Mesendoderm (in vitro differentiated cells): ENCODE measurements at regions not wholly inside any gene's neighbourhood (a gene's known extent, or its start where the extent isn't known, plus 50 kb on each side); places are given as distances from the start of the nearest gene placed in this dataset.

ENCODE experiments used
- DNase-seq: peaks from one replicate; pipeline ENCODE4 v3.0.0; 2013
- H2AK5ac ChIP-seq: 2 replicates; pipeline ENCODE4 v1.6.1; 2013; ENCODE audit warnings: low read length, inconsistent platforms
- H2BK120ac ChIP-seq: 2 replicates; pipeline ENCODE4 v1.6.1; 2013; ENCODE audit warnings: low read depth, mild to moderate bottlenecking, low read length, moderate library complexity, mixed read lengths
- H2BK15ac ChIP-seq: replicated peaks from 2 replicates; pipeline ENCODE4 v1.6.1; 2013; ENCODE audit warnings: low read depth, mild to moderate bottlenecking, moderate library complexity
- H2BK5ac ChIP-seq: 2 replicates; pipeline ENCODE4 v1.6.1; 2013; ENCODE audit warnings: low read length, inconsistent platforms
- H3K18ac ChIP-seq: 2 replicates; pipeline ENCODE4 v1.6.1; 2013; ENCODE audit warnings: mild to moderate bottlenecking, low read length, mixed read lengths
- H3K23ac ChIP-seq: one replicate; pipeline ENCODE4 v1.6.1; 2013; ENCODE audit warnings: low read length
- H3K27ac ChIP-seq: 2 replicates; pipeline ENCODE4 v1.5.1; 2013; ENCODE audit warnings: low read depth, mild to moderate bottlenecking, inconsistent platforms, low read length, moderate library complexity
- H3K27me3 ChIP-seq: 2 replicates; pipeline ENCODE4 v1.6.1; 2013; ENCODE audit warnings: low read length, control low read depth, mild to moderate bottlenecking, inconsistent platforms; ENCODE audit not compliant: insufficient read depth, poor library complexity
- H3K36me3 ChIP-seq: 2 replicates; pipeline ENCODE4 v1.6.1; 2013; ENCODE audit warnings: low read length, inconsistent platforms; ENCODE audit not compliant: control insufficient read depth, insufficient read depth
- H3K4ac ChIP-seq: one replicate; pipeline ENCODE4 v1.6.1; 2013; ENCODE audit warnings: low read depth, mild to moderate bottlenecking, low read length, moderate library complexity
- H3K4me1 ChIP-seq: 2 replicates; pipeline ENCODE4 v1.6.1; 2013; ENCODE audit warnings: low read depth, low read length, inconsistent platforms; ENCODE audit not compliant: control insufficient read depth
- H3K4me2 ChIP-seq: 2 replicates; pipeline ENCODE4 v1.6.1; 2013; ENCODE audit warnings: low read length
- H3K4me3 ChIP-seq: 2 replicates; pipeline ENCODE4 v1.5.1; 2013; ENCODE audit warnings: mild to moderate bottlenecking, low read length
- H3K56ac ChIP-seq: one replicate; pipeline ENCODE4 v1.6.1; 2013; ENCODE audit warnings: low read length
- H3K79me1 ChIP-seq: 2 replicates; pipeline ENCODE4 v1.6.1; 2013; ENCODE audit warnings: low read length, inconsistent platforms
- H3K79me2 ChIP-seq: 2 replicates; pipeline ENCODE4 v1.6.1; 2013; ENCODE audit warnings: mild to moderate bottlenecking, low read length; ENCODE audit not compliant: control insufficient read depth, insufficient read depth
- H3K9ac ChIP-seq: 2 replicates; pipeline ENCODE4 v1.6.1; 2013; ENCODE audit warnings: low read length, inconsistent platforms
- H4K5ac ChIP-seq: one replicate; pipeline ENCODE4 v1.6.1; 2013; ENCODE audit warnings: low read length
- H4K8ac ChIP-seq: one replicate; pipeline ENCODE4 v1.6.1; 2013; ENCODE audit warnings: low read depth, mild to moderate bottlenecking, control low read depth, low read length, moderate library complexity
- WGBS: extraction: QIAGEN DNeasy Blood & Tissue Kit; methylation state at CpG from one replicate; pipeline ENCODE4 v1.1.7; 2013; ENCODE audit warnings: low lambda C conversion rate, missing lambda C conversion rate; ENCODE audit not compliant: insufficient coverage; ENCODE audit errors: extremely low coverage; 5-methylcytosine and 5-hydroxymethylcytosine counted together

- no peak overlapping the region for H2AK5ac ChIP-seq
- no peaks in the 10 kb centered on the region for H3K4me1 ChIP-seq
- no peaks in the 10 kb centered on the region for H3K79me2 ChIP-seq
- H4K8ac ChIP-seq, result no peak overlapping the region
- H3K4me3 ChIP-seq, result no peak overlapping the region
- no peak for DNase-seq
- H2BK5ac ChIP-seq, result no peak overlapping the region
- H3K79me1 ChIP-seq, result no peaks in the 10 kb centered on the region
- H2BK15ac ChIP-seq, result no peak overlapping the region
- no peaks in the 10 kb centered on the region for H3K36me3 ChIP-seq
- H3K27ac ChIP-seq, result no peak overlapping the region
- H3K23ac ChIP-seq, result no peak overlapping the region
- no peak overlapping the region for H3K56ac ChIP-seq
- H3K4ac ChIP-seq, result no peak overlapping the region
- no peaks in the 10 kb centered on the region for H3K27me3 ChIP-seq
- no peak overlapping the region for H4K5ac ChIP-seq
- H3K4me2 ChIP-seq, result no peak overlapping the region
- H3K18ac ChIP-seq, result no peak overlapping the region
- no peak overlapping the region for H3K9ac ChIP-seq
- no CpG with 5 or more reads among the region's 2 CpGs for WGBS
- H2BK120ac ChIP-seq, result no peak overlapping the region
Measured at GRCh38 chr3:5813521-5813920, 626.0 kb downstream of the EDEM1 start.

- Histone ChIP-seq H3K4me2 (no peak overlapping the region), H3K56ac (no peak overlapping the region), H3K4me1 (no peaks in the 10 kb centered on the region), H3K4me3 (no peak overlapping the region), H2AK5ac (no peak overlapping the region), H3K27ac (no peak overlapping the region), H3K9ac (no peak overlapping the region), H3K36me3 (no peaks in the 10 kb centered on the region), H3K18ac (no peak overlapping the region), H4K5ac (no peak overlapping the region), H2BK120ac (no peak overlapping the region), H3K23ac (no peak overlapping the region), H4K8ac (no peak overlapping the region), H3K27me3 (no peaks in the 10 kb centered on the region), H3K79me2 (no peaks in the 10 kb centered on the region), H2BK15ac (no peak overlapping the region), H3K4ac (no peak overlapping the region), H2BK5ac (no peak overlapping the region), H3K79me1 (no peaks in the 10 kb centered on the region)
- no peak for DNase-seq
Measured at GRCh38 chr3:5822843-5823242, 635.3 kb downstream of the EDEM1 start.

DNA sequence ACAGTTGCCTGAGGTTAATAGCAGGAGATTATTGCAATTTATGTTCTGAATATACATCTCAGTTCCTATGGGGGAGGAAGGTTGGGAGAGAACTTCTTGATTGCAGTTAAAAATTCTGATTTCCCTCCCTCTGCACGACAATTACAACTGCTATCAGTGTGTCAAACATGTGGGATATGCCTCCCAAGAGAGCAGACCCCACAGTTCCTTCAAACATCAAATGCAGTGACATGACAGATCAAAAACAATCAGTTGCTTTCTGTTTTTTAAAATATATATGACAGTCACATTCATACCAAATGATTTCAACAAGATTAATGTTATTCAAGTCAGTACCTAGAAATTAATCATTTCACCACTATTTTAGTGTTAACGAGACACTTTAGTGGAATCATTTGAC, 639.0 kb downstream of the EDEM1 start:
- Histone ChIP-seq H3K4me2 (no peak overlapping the region), H3K9ac (no peak overlapping the region), H3K4me3 (no peak overlapping the region), H3K79me2 (no peaks in the 10 kb centered on the region), H2AK5ac (no peak overlapping the region), H3K4ac (no peak overlapping the region), H3K18ac (no peak overlapping the region), H4K8ac (no peak overlapping the region), H3K4me1 (no peaks in the 10 kb centered on the region), H2BK5ac (no peak overlapping the region), H3K27ac (no peak overlapping the region), H3K79me1 (no peaks in the 10 kb centered on the region), H3K36me3 (no peaks in the 10 kb centered on the region), H3K27me3 (no peaks in the 10 kb centered on the region), H2BK120ac (no peak overlapping the region), H3K56ac (no peak overlapping the region), H4K5ac (no peak overlapping the region), H2BK15ac (no peak overlapping the region), H3K23ac (no peak overlapping the region)
- DNase-seq, result no peak
- no CpG with 5 or more reads among the region's 2 CpGs for WGBS

DNA sequence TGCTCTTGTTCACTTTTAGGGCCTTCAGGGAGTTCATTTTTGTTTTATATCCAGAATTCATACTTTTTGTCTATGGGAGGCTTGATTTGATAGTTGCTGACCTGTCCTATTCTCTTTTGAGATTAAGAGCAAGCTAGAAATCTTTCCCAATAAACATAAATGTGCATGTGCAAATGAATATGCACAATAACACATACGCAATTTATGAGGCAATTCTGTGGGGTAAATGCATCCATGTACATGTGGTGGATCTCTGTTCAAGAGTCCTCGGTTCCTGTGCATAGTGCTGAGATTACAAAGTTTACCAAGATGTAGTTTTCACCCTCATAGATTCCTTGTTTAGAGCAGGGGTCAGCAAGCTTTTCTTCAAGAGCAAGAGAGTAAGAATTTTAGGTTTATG, 640.7 kb downstream of the EDEM1 start:
- no CpG with 5 or more reads among the region's 2 CpGs for WGBS
- H4K8ac ChIP-seq, result no peak overlapping the region

GRCh38 chr3:5840056-5840455, 652.5 kb downstream of the EDEM1 start:
- no CpG with 5 or more reads among the region's 3 CpGs for WGBS
- H3K79me2 ChIP-seq, result no peaks in the 10 kb centered on the region
- H2BK120ac ChIP-seq, result no peak overlapping the region
- no peaks in the 10 kb centered on the region for H3K36me3 ChIP-seq
- H3K56ac ChIP-seq, result no peak overlapping the region
- no peak overlapping the region for H3K18ac ChIP-seq
- no peaks in the 10 kb centered on the region for H3K4me1 ChIP-seq
- H3K27me3 ChIP-seq, result no peaks in the 10 kb centered on the region
- no peak overlapping the region for H3K23ac ChIP-seq
- no peak overlapping the region for H2BK15ac ChIP-seq
- no peak for DNase-seq
- H3K27ac ChIP-seq, result no peak overlapping the region
- no peak overlapping the region for H3K4me2 ChIP-seq
- no peak overlapping the region for H2BK5ac ChIP-seq
- H4K5ac ChIP-seq, result no peak overlapping the region
- H2AK5ac ChIP-seq, result no peak overlapping the region
- no peak overlapping the region for H4K8ac ChIP-seq
- no peak overlapping the region for H3K4ac ChIP-seq
- H3K79me1 ChIP-seq, result no peaks in the 10 kb centered on the region
- no peak overlapping the region for H3K4me3 ChIP-seq
- no peak overlapping the region for H3K9ac ChIP-seq

More for the DNA sequence above, 640.7 kb downstream of the EDEM1 start:
- Histone ChIP-seq H3K4me1 (no peaks in the 10 kb centered on the region), H3K18ac (no peak overlapping the region), H2BK5ac (no peak overlapping the region), H3K79me2 (no peaks in the 10 kb centered on the region), H2BK15ac (no peak overlapping the region), H4K5ac (no peak overlapping the region), H3K4me3 (no peak overlapping the region), H3K27ac (no peak overlapping the region), H3K4me2 (no peak overlapping the region), H3K4ac (no peak overlapping the region), H3K9ac (no peak overlapping the region), H3K56ac (no peak overlapping the region), H3K79me1 (no peaks in the 10 kb centered on the region), H3K27me3 (no peaks in the 10 kb centered on the region), H2BK120ac (no peak overlapping the region), H2AK5ac (no peak overlapping the region), H3K23ac (no peak overlapping the region), H3K36me3 (no peaks in the 10 kb centered on the region)
- DNase-seq, result no peak

DNA sequence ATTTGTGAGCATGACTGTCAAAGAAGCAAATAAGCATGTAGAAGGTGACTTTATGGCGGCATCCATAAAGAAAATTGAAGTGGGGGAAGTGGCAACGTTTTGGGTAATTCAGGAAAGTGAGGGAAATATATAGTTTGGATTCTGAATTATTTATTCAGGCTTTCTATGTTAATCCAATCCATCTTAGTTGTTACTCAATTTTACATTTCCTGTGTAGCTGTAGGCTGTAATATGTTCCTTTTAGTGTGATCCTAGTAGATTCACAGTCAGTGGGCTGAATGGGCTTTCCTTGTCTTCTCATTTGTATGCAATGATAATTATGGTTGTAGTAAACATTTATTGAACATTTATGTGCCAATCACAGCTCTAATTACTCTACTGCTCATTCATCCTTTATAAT, 654.1 kb downstream of the EDEM1 start:
- Histone ChIP-seq H4K8ac (no peak overlapping the region), H3K27ac (no peak overlapping the region), H3K4me3 (no peak overlapping the region), H4K5ac (no peak overlapping the region), H2BK15ac (no peak overlapping the region), H3K9ac (no peak overlapping the region), H3K36me3 (no peaks in the 10 kb centered on the region), H2AK5ac (no peak overlapping the region), H2BK5ac (no peak overlapping the region), H3K79me2 (no peaks in the 10 kb centered on the region), H3K4ac (no peak overlapping the region), H3K4me1 (no peaks in the 10 kb centered on the region), H3K56ac (no peak overlapping the region), H3K79me1 (no peaks in the 10 kb centered on the region), H2BK120ac (no peak overlapping the region), H3K4me2 (no peak overlapping the region), H3K23ac (no peak overlapping the region), H3K27me3 (no peaks in the 10 kb centered on the region), H3K18ac (no peak overlapping the region)
- no CpG with 5 or more reads among the region's 2 CpGs for WGBS
- no peak for DNase-seq
